Stimulated activated CD8-positive, alpha-beta memory T cell treated with anti-CD3 and anti-CD28 coated beads, Interleukin-12 subunit alpha, Interleukin-12 subunit beta, amount 100 ng/mL, for 4 hours (primary cell): ENCODE measurements at regions not wholly inside any gene's neighbourhood (a gene's known extent, or its start where the extent isn't known, plus 50 kb on each side); places are given as distances from the start of the nearest gene placed in this dataset.

Experiments
- DNase-seq: peaks from one replicate; pipeline ENCODE4 v3.0.0-alpha.2; 2020; ENCODE audit warnings: low read depth

DNA sequence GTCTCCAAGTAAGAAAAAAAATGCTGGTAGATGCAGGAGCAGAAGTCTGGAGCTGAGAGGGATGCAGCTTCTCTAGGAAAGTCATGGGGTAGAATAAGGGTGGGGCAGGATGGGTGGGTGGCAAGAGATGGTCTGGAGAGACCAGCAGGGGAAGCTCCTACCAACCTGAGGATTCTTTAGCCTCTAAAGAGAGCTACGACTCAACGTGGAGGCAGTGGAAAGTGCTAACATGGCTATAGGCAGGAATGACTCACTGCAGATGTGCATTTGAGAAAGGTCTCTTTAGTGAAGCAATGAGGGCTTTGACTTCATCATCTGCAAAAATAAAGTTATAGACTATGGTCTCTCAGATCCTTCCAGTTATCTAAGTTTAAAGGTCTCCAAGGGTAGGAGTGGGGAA lies 722.8 kb upstream of the RAB6C start:
- DNase-seq, result no peak

DNA sequence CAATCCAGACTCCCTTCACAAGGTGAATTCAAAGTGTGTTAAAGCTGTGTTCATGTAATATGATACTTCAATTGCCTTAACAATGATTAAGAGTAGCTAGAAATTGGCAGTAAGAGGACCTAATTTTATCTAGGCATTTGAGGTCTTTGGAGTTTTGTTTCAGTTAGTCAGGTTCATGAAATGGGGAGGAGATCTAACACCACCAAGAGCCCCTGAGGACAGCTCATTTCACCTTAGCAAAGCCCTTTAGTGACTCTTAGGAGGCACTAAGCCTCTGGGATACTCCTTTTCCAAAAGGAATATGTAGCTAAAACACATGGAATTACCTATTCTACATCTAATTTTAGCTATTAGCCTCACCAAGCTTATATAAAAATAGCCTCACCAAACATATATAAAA lies 716.5 kb upstream of the RAB6C start:
- DNase-seq, result no peak

DNA sequence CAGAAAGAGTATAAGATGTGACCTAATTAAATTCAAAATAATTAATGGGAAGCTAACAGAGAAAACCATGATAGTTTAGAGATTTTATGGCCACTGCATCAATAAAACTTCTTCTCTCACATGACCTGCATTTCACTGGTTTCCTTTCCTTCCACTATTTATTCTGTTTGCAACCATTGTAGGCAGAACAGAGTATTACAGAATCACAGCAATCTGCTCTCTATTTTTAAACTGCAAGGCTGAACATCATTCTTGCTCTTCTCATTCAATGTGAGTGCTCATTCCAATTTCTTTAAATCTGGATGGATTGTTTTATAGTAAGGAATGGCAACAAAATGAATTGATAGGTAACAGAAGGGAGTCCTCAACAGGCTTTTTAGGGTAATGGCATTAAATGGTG lies 715.5 kb upstream of the RAB6C start:
- DNase-seq, result no peak

DNA sequence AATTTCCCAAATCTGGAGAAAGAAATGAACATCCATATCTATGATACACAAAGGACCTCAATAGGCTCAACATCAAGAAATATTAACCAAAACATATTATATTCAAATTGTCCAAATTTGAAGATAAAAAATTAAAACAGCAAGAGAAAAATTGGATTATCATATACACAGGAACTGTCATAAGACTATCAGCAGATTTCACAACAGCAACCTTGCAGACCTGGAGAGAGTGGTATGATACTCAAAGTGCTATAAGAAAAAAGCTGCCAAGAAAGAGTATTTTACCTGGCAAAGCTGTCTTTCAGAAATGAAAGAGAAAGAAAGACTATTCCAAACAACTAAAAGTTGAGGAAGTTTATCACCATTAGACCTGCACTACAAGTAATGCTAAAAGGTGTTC lies 711.9 kb upstream of the RAB6C start:
- no peak for DNase-seq

DNA sequence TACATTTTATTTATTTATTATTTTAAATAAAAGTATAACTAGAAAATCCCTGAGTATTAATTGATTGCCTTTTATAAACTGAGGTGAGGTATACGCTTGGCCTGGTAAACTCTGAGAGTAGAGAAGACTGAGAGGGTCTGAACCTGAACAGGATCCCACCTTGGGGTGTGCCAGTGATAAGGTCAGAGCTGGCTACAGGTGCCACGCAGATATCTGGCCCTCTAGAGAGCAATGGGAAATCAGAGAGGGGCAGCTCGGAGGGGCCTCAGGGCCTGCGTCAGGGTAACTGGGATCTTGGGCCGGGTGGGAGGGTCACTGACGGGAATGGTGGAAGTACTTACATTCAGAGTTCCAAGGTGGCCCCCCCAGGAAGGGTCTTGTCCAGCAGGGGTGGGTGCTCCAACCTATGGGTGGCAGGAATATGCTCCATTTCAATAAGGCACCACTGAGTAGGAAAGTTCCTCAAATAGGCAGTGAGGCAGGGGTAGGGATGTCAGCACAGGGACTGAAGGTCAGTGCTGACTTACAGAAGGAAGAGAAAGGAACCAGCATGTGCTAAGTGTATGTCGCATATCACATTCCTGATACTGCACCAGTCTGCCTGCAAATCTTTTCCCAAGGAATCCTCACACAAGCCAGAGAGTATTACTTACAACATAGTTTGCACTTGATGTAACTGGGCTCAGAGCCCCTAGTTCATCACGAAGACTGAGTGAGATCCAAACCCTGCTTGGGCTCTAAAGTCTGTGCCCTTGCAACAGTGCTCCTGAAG lies 706.0 kb upstream of the RAB6C start:
- no peak for DNase-seq

DNA sequence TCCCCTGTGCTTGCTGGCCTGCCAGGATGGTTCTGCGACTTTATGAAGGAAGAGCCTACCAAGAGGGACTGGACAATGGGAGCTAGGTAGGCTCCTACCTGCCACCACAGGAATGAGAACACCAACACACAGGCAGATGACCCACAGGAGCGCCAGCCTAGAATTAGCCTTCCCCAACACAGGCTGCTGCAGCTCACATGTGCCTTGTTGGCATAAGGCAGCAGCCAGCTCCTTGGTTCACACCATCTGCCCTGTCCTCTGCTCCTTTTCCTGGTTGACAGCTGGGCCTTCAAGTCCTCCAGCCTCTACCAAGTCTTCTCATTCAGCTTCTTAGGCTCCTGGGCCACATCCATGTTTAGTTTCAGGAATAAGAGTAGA lies 705.4 kb upstream of the RAB6C start:
- no peak for DNase-seq

DNA sequence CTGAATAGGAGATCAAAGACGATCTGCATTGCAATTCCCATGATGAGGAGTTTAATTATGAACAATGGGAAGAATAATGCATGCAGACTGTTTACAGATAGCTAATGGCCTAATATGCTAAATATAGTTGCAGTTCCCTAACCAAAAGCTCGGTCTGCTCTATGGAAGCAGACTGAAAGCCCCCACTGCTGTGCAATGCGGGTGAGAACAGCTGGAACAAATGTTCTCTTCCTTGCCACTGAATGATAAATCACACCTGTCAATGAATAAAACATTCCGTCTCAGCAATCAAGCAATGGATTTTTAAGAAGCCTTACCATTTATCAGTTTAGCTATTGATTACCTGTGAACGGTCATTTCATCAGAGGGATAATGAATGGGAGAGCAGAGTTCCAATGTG lies 704.5 kb upstream of the RAB6C start:
- DNase-seq, result no peak

DNA sequence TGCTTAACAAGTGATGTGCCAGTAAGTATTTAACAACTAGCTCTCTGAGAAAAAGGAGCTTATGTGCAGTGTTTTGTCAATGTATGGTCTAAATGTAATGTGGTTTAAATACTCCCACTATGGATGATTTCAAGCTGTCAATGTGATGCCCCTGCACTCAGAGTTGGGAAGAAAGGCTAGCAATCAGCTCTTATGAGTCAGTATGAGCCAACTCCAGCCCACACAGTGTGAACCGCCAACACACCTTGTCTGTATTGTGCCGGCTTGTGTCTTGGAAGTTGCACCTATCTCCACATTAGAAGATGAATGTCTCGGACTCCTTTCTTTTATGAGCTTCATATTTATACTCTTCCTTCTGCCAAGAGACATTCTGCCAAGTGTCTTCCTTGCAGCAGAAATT lies 703.8 kb upstream of the RAB6C start:
- DNase-seq, result no peak

DNA sequence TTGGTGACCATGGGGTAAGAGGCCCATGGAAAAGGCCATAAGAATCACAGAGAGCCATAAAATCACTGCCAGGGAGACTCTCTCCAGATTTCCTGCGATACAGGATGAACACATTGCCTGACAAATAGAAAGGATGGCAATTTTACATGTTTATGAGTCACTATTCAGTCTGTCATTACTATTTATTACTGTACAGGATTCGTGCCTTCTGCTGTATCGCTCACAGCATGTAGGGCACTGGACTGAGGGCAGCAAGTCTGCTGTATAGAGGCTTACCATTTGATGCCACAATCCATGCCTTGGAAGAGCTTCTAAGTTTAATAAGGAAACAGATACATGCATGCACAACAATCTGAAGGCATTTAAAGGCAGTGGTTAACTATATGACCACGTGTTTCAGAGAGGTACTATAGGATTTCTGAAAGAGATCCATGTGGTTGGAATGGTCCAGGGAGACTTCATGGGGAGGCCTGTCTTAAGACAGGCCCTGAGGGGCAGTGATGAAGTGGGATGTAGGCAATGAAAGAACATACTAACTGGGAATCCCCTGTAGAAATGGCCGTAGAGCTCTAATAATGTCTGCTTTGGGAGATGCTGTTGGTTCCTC lies 702.4 kb upstream of the RAB6C start:
- DNase-seq, result no peak

DNA sequence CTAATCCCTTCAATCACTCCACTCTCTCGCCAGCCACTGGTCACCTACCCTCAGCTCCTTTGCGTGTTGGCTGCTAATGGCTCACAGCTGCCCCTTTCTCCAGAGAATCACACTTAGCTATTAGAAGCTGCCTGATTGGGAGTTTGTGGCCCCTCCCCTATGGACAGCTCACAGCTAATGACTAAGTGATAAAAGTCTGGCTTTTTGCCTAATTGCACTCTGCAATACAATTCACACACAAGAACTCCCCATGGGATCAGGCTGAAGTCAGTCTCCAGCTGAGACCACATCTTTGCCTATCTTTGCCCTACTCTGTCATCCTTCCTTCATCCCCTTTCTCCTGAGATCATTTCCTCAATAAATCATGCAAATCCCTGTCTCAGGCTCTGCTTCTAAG lies 701.9 kb upstream of the RAB6C start:
- no peak for DNase-seq

DNA sequence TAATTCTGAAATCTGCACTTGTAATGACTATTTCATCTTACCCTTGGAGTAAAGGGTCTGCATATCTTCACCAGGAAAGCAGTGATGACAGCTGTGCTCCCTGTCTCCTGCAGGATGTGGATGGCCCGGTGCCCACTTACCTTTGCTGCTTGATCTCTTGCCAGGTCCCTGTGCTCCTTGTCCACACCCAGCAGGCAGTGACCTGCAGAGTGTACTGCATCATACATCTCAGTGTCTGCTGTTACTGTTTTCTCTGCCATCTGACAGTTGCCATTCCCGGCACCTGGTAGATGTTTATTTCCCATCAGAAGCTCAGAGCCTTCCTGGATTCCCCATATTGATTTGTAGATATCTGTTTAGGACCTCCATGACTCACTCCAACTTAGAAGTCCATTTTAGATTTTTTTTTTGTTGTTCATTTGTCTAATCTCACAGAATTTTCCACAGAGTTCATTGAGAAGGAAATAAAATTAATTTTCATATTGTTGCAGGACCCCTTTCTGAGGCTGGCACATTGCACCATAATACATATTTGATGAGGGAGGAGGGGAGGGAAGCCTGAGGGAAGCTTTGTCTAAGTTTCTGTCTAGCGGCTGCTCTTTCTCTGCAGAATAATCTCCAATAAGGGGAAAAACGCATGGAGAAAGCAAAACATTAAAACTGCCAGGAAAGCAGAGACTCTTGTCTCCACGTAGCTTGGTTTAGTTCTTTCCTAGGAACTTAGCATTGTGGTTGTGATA lies 697.5 kb upstream of the RAB6C start:
- no peak for DNase-seq

DNA sequence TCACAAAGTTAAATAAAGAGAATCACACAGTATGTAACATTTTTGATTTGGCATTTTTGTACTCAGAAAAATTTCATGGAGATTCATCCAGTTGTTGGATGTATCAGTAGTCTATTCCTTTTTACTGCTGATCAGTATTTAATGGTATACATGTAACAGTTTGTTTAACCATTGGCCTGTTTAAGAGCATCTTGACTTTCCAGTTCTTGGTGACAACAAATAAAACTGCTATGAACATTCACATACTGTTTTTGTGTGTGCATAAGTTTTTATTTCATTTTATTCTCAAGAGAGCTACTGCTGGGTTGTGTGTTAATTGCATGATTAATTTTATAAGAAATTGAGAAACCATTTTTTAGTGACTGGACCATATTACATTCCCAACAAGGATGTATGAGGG lies 694.5 kb upstream of the RAB6C start:
- no peak for DNase-seq

DNA sequence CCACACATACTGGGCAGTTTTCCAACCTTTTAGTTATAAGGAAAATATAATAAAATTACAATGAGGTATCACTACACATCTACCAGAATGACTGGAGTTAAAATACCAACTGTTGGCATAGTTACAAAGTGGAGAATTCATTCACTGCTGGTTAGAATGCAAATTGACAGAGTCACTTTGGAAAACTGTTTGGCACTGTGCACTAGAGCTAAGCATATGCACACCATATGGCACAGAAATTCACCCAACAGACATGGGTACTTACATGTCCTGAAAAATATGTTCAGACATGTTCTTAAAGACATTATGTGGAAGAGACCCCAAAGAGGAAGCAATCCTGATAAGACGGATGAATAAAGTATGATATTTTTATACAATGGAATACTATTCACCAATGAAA lies 686.1 kb upstream of the RAB6C start:
- no peak for DNase-seq

DNA sequence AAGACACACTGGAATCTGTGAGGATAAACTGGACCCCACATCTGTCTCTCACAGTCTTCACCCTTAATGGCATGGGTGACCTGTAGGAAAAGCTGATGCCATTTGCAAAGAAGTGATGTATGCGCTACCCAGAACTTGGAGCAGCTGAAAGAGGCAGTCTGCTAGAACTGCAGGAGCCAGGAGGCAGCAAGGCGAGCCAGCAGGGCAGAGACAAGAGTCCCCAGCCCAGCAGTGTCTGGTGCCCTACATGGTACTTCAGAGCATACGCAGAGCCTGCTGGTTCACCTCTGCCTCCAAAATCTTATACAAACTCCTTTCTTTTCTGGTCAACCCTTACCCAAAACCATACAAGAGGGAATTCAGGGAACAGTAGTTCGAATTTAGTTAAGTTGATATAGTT lies 683.1 kb upstream of the RAB6C start:
- DNase-seq, result no peak

DNA sequence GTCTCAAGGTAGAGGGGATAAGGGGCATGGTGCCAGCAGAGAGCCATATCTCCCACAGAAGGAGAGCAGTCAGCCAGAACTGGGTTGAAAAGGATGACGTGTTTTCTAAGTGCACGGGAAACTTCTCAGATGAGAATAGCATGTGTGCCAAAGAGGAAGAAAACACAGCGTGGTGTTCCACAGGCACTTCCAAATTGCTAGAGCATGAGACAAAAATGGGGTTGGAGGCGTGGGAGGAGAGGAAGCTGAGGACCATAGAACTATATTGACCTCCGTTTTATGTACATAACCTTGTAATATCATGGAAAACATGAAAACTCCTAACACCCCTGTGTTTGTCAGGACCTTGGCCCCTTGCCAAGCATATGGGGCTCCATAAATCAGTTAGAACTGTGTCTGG lies 682.7 kb upstream of the RAB6C start:
- DNase-seq, result no peak

DNA sequence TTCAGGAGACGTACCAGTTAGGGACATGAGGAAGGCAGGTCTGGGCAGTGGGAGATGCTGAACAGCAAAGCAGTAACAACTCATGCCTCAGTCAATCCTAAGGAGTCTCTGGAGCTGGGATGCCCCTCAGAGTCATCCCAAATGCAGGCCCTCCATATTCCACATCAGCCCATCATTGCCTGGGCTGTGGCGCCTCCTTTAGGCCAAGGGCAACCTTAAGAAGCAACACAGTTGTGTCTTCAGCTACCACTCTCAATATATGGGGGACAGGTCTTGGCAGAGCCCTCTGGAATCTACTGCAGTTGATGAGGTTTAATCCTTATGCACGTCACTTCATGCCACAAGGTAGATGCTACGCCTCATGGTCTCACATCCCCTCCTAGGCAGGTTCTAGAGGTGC lies 682.0 kb upstream of the RAB6C start:
- no peak for DNase-seq

DNA sequence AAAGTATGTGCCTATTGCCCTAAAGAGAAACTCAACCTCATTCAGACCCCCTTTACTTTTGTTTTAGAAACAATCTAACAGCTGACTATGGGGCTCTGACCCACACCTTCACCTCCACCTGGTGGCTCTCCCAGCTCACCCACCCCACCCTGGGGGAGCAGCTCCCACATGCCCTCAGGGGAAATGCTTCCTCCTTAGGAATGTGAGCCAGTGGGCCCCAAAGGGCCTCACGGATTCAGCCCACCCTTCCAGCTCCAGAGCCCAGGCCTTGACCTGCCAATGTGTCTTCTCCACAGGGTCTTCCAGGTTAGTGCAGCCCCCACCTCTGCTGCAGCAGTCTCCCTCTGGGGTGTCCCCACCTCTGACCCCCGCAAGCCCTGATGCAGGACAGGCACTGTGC lies 680.1 kb upstream of the RAB6C start:
- DNase-seq, result no peak

DNA sequence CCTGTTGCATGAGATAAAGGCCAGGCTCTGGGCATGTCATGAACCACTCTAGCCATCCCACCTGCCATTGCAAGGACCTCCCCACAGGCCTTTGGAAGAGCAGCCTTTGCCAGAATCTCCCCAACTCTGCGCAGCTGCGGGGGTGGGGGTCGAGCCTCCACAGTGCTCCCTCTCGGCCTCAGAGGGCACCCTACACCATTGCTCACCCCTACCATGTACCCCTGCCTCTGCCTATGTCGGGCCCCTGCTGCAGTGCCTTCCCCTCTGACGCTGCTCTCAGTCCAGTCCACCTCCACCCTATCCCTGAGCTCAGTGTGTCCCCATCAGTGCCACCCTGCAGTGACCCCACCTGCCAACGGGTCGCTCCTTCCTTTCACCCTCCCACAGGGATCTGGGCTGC lies 679.7 kb upstream of the RAB6C start:
- DNase-seq, result no peak

DNA sequence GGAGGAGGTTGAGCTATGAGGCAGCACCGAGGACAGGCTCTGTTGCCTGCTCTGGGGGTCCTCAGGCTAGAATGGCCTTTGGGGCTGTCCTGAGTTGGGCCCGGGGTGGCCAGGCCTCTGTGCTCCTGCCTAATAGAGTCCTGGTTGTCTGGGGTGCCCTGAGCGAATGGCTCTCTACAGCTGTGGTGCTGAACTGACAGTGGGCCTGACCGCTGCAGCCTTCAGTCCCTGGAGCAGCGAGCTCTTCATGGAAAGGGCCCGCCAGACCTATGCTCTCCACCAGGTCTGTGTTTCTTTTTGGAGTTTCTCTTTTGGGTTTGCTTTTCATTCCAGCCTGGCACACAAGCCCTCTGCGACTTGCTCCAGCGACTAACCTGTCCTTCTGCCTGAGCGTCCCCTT lies 679.0 kb upstream of the RAB6C start:
- DNase-seq, result no peak

DNA sequence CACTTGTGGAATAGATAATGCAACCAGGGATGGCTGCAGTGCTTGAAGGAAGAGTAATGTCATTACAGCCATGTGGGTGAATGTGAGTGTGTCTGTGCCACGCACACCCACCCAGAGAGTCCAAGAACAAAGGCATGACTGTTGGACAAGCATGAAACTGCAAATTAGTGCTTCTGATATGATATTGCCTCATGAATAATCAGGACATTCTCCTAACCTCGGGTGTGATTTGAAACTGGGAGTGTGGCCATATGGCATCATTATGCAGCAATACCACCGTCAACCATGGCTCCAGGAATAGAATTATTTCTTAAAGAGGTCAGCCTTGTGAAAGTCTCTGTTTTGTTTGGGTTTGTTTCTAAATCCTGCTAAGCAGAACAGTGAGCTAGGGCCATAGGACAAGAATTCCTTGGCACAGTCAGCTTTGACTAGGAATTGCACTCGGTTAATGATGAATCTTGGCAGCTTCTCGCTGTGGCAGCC lies 678.0 kb upstream of the RAB6C start:
- DNase-seq, result no peak

DNA sequence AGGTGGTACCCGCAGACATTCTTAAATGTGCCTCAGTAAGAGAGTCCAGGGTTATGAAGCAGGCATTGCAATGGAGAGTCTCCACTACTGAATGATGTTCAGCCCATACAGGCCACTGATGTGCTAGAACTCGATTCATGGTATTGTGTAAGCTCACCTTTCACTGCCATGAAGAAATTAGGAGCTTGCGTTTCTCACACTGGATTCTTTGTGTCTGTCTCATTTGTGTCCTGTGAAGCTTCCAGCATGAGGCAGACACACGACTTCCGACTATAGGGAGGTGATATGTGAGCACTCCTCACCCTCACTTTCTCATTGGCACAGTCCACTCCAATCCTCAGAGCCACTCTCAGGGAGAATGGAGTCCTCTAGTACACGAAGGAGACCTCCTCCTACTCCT lies 677.4 kb upstream of the RAB6C start:
- DNase-seq, result no peak

DNA sequence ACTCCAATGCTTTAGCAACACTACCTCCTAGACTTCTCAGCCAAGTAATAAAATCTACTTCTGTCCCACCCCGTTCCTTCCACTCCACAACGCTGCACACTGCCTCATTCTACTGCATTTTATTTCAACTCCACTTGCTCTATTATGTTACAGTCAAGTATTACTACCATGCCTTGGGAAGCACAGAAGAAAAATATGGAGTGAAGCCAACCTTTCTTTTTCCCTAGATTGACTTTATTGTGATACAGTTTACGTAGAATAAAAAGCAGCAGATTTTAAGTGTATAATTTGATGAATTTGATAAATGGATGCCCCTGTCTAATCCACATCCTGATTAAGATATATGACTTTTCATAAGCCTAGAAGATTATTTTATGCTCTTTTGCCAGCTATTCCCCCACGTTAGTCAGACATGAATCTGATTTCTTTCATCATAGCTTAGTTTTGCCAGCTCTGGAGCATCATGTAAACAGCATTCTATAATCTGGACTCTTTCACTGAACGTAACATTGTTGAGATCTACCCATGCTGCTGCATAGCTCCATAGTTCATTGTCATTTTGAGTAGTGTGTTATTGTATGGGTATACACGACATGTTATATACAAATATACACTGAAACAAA lies 676.8 kb upstream of the RAB6C start:
- DNase-seq, result no peak

DNA sequence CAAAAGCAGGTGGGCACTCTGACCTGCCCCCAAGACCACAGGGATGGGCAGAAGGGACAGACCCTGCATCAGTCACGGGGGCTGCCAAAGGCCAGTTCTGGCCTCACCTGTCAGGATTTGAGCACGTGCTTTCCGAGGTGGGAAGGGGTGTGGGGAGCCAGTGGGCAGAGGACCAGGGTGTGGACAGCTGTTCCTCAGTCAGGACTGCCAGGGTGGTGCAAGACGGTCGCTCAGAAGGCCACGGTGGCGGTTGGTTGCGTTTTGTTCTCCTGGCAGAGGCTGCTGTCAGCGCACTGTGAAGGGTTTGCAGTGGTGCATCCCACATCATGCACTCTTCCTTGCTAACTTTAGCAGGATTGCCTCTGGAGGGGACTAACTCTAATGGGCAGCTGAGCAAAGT lies 665.3 kb upstream of the RAB6C start:
- no peak for DNase-seq
